GM21576 (cell line): ENCODE measurements at regions not wholly inside any gene's neighbourhood (a gene's known extent, or its start where the extent isn't known, plus 50 kb on each side); places are given as distances from the start of the nearest gene placed in this dataset.

Source experiments
- ATAC-seq: cut with Tn5 transposase; IDR thresholded peaks from one replicate; pipeline ENCODE4 v1.9.1; 2021; ENCODE audit warnings: mild to moderate bottlenecking, moderate library complexity; ENCODE audit not compliant: unreplicated experiment

- no peak for ATAC-seq
Measured at GRCh38 chr5:128591598-128592455, 53.8 kb upstream of the FBN2 start.

GRCh38 chr5:128596071-128596470 lies 58.0 kb upstream of the FBN2 start:
- ATAC-seq, result no peak

GRCh38 chr5:128597156-128597555 lies 59.1 kb upstream of the FBN2 start:
- no peak for ATAC-seq

GRCh38 chr5:128613128-128613527 lies 75.1 kb upstream of the FBN2 start:
- ATAC-seq, result no peak

GRCh38 chr5:128613766-128614165 lies 75.7 kb upstream of the FBN2 start:
- ATAC-seq, result no peak

GRCh38 chr5:128615578-128615977 lies 77.5 kb upstream of the FBN2 start:
- no peak for ATAC-seq

GRCh38 chr5:128626536-128627090 lies 88.6 kb upstream of the FBN2 start:
- no peak for ATAC-seq

- ATAC-seq, result no peak
Measured at GRCh38 chr5:128627939-128628338, 89.9 kb upstream of the FBN2 start.

GRCh38 chr5:128629157-128629556 lies 91.1 kb upstream of the FBN2 start:
- no peak for ATAC-seq

- ATAC-seq, result no peak
Measured at GRCh38 chr5:128630121-128630520, 92.1 kb upstream of the FBN2 start.

- ATAC-seq, result no peak
Measured at GRCh38 chr5:128631771-128632170, 93.7 kb upstream of the FBN2 start.

GRCh38 chr5:128632264-128632663 lies 94.2 kb upstream of the FBN2 start:
- no peak for ATAC-seq

- ATAC-seq, result no peak
Measured at GRCh38 chr5:128633901-128634300, 95.9 kb upstream of the FBN2 start.

GRCh38 chr5:128635379-128635778 lies 97.3 kb upstream of the FBN2 start:
- ATAC-seq, result no peak

- ATAC-seq, result no peak
Measured at GRCh38 chr5:128636361-128636760, 98.3 kb upstream of the FBN2 start.

GRCh38 chr5:128637031-128637430 lies 99.0 kb upstream of the FBN2 start:
- no peak for ATAC-seq

- ATAC-seq, result no peak
Measured at GRCh38 chr5:128641861-128642260, 103.8 kb upstream of the FBN2 start.

- no peak for ATAC-seq
Measured at GRCh38 chr5:128644863-128645262, 106.8 kb upstream of the FBN2 start.

- ATAC-seq, result no peak
Measured at GRCh38 chr5:128645581-128645980, 107.5 kb upstream of the FBN2 start.

- ATAC-seq, result no peak
Measured at GRCh38 chr5:128646176-128646575, 108.1 kb upstream of the FBN2 start.

GRCh38 chr5:128649192-128649591 lies 111.1 kb upstream of the FBN2 start:
- ATAC-seq, result no peak

GRCh38 chr5:128662997-128663396 lies 125.0 kb upstream of the FBN2 start:
- ATAC-seq, result no peak
